ENCODE measurements at regions not wholly inside any gene's neighbourhood (a gene's known extent, or its start where the extent isn't known, plus 50 kb on each side); places are given as distances from the start of the nearest gene placed in this dataset.

- no peak for DNase-seq (ENCODE audit: low read depth)
- no peak overlapping the region for H3K4me3 ChIP-seq (replicated peaks; ENCODE audit: low read depth, low read length)
- no peak for TF ChIP-seq CTCF (IDR thresholded peaks at IDR 0.05; ENCODE audit: low read length, missing control alignments)
Observed at GRCh38 chr2:34851804-34852203, 1252.7 kb upstream of the FAM98A start.

- no peak for DNase-seq (ENCODE audit: low read depth)
- no peak for TF ChIP-seq CTCF (IDR thresholded peaks at IDR 0.05; ENCODE audit: low read length, missing control alignments)
Observed at GRCh38 chr2:34849827-34850226, 1250.7 kb upstream of the FAM98A start.

GRCh38 chr2:34848691-34849090, 1249.6 kb upstream of the FAM98A start:
- H3K4me3 ChIP-seq (replicated peaks; ENCODE audit: low read depth, low read length): no peak overlapping the region
- no peak for TF ChIP-seq CTCF (IDR thresholded peaks at IDR 0.05; ENCODE audit: low read length, missing control alignments)
- no peak for DNase-seq (ENCODE audit: low read depth)

More at GRCh38 chr2:34849827-34850226, 1250.7 kb upstream of the FAM98A start:
- no peak overlapping the region for H3K4me3 ChIP-seq (replicated peaks; ENCODE audit: low read depth, low read length)

- DNase-seq (ENCODE audit: low read depth): no peak
- TF ChIP-seq CTCF (IDR thresholded peaks at IDR 0.05; ENCODE audit: low read length, missing control alignments): no peak
- no peak overlapping the region for H3K4me3 ChIP-seq (replicated peaks; ENCODE audit: low read depth, low read length)
Observed at GRCh38 chr2:34848132-34848531, 1249.0 kb upstream of the FAM98A start.

- TF ChIP-seq CTCF (IDR thresholded peaks at IDR 0.05; ENCODE audit: low read length, missing control alignments): no peak
- DNase-seq (ENCODE audit: low read depth): no peak
- no peak overlapping the region for H3K4me3 ChIP-seq (replicated peaks; ENCODE audit: low read depth, low read length)
Observed at GRCh38 chr2:34844629-34845028, 1245.5 kb upstream of the FAM98A start.

- no peak overlapping the region for H3K4me3 ChIP-seq (replicated peaks; ENCODE audit: low read depth, low read length)
- no peak for TF ChIP-seq CTCF (IDR thresholded peaks at IDR 0.05; ENCODE audit: low read length, missing control alignments)
- DNase-seq (ENCODE audit: low read depth): no peak
Observed at GRCh38 chr2:34838408-34838807, 1239.3 kb upstream of the FAM98A start.

- H3K4me3 ChIP-seq (replicated peaks; ENCODE audit: low read depth, low read length): no peak overlapping the region
- TF ChIP-seq CTCF (IDR thresholded peaks at IDR 0.05; ENCODE audit: low read length, missing control alignments): no peak
- no peak for DNase-seq (ENCODE audit: low read depth)
Observed at GRCh38 chr2:34836361-34836760, 1237.3 kb upstream of the FAM98A start.
